Activated CD8-positive, alpha-beta memory T cell treated with anti-CD3 and anti-CD28 coated beads for 24 hours (primary cell): ENCODE measurements at regions not wholly inside any gene's neighbourhood (a gene's known extent, or its start where the extent isn't known, plus 50 kb on each side); places are given as distances from the start of the nearest gene placed in this dataset.
"Not testable (repeated sequence)": the region's sequence is repeated elsewhere in the genome, so short reads cannot be mapped to it uniquely, and the experiment has no call there.

ENCODE experiments used
- DNase-seq: peaks from one replicate; pipeline ENCODE4 v3.0.0-alpha.2; 2020

- DNase-seq, result no peak
Observed at GRCh38 chr3:110494728-110495127, 576.9 kb upstream of the NECTIN3 start.

GRCh38 chr3:110495201-110495927 is 576.3 kb upstream of the NECTIN3 start:
- DNase-seq, result no peak

- no peak for DNase-seq
Observed at GRCh38 chr3:110504401-110504800, 567.2 kb upstream of the NECTIN3 start.

GRCh38 chr3:110504901-110505300 is 566.7 kb upstream of the NECTIN3 start:
- no peak for DNase-seq

GRCh38 chr3:110506890-110507289 is 564.7 kb upstream of the NECTIN3 start:
- DNase-seq, result no peak

- not testable (repeated sequence) for DNase-seq
Observed at GRCh38 chr3:110507570-110507969, 564.0 kb upstream of the NECTIN3 start.

GRCh38 chr3:110512961-110513360 is 558.7 kb upstream of the NECTIN3 start:
- DNase-seq, result no peak

- DNase-seq, result no peak
Observed at GRCh38 chr3:110518031-110518430, 553.6 kb upstream of the NECTIN3 start.

GRCh38 chr3:110519071-110519470 is 552.5 kb upstream of the NECTIN3 start:
- DNase-seq, result no peak

- DNase-seq, result no peak
Observed at GRCh38 chr3:110521019-110521418, 550.6 kb upstream of the NECTIN3 start.

GRCh38 chr3:110525558-110526064 is 546.0 kb upstream of the NECTIN3 start:
- DNase-seq, result not testable (repeated sequence)

GRCh38 chr3:110526777-110527727 is 544.6 kb upstream of the NECTIN3 start:
- no peak for DNase-seq

- no peak for DNase-seq
Observed at GRCh38 chr3:110528305-110529121, 543.1 kb upstream of the NECTIN3 start.

- DNase-seq, result no peak
Observed at GRCh38 chr3:110530902-110531301, 540.7 kb upstream of the NECTIN3 start.

- DNase-seq, result no peak
Observed at GRCh38 chr3:110533089-110533488, 538.5 kb upstream of the NECTIN3 start.

GRCh38 chr3:110542552-110543150 is 529.0 kb upstream of the NECTIN3 start:
- DNase-seq, result no peak

- no peak for DNase-seq
Observed at GRCh38 chr3:110544730-110545129, 526.9 kb upstream of the NECTIN3 start.

- DNase-seq, result no peak
Observed at GRCh38 chr3:110550511-110550910, 521.1 kb upstream of the NECTIN3 start.

GRCh38 chr3:110562621-110563020 is 509.0 kb upstream of the NECTIN3 start:
- DNase-seq, result no peak

- no peak for DNase-seq
Observed at GRCh38 chr3:110564674-110565073, 506.9 kb upstream of the NECTIN3 start.

- DNase-seq, result no peak
Observed at GRCh38 chr3:110567029-110567428, 504.6 kb upstream of the NECTIN3 start.

GRCh38 chr3:110568246-110568645 is 503.4 kb upstream of the NECTIN3 start:
- DNase-seq, result no peak
